DMS53 treated with DMSO at 0.1 percent for 48 hours (cell line): ENCODE measurements at regions not wholly inside any gene's neighbourhood (a gene's known extent, or its start where the extent isn't known, plus 50 kb on each side); places are given as distances from the start of the nearest gene placed in this dataset.
"Not testable (repeated sequence)": the region's sequence is repeated elsewhere in the genome, so short reads cannot be mapped to it uniquely, and the experiment has no call there.

Experiments used
- DNase-seq: peaks from one replicate; lab custom pipeline; 2025; ENCODE audit not compliant: unreplicated experiment; lab: John Stamatoyannopoulos, UW

DNA sequence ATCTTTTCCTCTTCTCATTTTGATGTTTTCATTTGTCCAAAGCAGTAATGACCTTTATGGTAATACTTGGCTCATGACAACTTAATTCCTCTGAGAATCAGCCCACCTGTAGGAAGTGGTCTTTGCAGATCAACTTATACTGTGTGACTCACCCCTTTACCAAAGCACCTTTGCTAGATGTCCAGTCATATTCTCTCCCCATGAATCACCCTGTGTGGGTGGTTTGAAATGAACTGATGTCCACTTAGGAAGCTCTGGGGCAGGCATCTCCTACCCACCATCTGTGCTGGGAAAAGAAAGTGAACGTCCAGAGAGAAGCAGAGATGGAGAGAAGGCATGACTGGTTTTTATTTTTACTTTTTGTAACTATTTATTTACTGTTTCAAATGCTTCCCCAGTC lies 410.3 kb downstream of the KIF20B start:
- no peak for DNase-seq

DNA sequence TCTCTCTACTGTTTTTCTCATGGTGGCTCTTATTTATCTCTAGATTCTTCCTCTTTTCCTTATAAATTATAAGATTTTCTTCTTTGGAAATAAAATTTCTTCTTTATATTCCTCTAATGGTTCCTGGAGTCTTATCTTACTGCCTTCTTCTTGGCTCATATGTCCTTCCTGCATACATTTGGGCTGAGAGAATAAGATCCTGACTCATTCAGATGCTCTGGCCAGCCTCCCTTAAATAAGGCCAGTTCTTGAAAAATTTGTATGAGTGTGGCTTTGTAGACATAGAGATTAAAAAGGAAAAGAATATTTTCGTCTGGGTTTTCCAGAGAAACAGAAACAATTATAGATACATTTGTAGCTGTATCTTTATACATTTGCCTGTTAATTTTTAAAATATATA lies 411.3 kb downstream of the KIF20B start:
- no peak for DNase-seq

DNA sequence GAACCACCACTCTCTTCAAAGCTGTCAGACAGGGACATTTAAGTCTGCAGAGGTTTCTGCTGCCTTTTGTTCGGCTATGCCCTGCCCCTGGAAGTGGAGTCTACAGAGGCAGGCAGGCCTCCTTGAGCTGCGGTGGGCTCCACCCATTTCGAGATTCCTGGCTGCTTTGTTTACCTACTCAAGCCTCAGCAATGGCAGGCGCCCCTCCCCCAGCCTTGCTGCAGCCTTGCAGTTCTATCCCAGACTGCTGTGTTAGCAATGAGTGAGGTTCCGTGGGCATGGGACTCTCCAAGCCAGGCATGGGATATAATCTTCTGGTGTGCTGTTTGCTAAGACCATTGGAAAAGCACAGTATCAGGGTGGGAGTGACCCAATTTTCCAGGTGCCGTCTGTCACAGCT lies 417.2 kb downstream of the KIF20B start:
- DNase-seq, result not testable (repeated sequence)

DNA sequence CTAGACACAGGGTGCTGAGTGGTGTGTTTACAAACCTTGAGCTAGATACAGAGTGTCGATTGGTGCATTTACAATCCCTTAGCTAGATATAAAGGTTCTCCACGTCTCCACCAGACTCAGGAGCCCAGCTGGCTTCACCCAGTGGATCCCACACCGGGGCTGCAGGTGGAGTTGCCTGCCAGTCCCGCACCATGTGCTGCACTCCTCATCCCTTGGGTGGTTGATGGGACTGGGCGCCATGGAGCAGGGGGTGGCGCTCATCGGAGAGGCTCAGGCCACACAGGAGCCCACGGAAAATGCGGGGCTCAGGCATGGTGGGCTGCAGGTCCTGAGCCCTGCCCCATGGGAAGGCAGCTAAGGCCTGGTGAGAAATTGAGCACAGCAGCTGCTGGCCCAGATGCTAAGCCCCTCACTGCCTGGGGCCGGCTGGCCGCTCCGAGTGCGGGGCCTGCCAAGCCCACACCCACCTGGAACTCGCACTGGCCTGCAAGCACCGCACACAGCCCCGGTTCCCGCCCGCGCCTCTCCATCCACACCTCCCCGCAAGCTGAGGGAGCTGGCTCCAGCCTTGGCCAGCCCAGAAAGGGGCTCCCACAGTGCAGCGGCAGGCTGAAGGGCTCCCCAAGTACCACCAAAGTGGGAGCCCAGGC lies 418.4 kb downstream of the KIF20B start:
- DNase-seq, result not testable (repeated sequence)

DNA sequence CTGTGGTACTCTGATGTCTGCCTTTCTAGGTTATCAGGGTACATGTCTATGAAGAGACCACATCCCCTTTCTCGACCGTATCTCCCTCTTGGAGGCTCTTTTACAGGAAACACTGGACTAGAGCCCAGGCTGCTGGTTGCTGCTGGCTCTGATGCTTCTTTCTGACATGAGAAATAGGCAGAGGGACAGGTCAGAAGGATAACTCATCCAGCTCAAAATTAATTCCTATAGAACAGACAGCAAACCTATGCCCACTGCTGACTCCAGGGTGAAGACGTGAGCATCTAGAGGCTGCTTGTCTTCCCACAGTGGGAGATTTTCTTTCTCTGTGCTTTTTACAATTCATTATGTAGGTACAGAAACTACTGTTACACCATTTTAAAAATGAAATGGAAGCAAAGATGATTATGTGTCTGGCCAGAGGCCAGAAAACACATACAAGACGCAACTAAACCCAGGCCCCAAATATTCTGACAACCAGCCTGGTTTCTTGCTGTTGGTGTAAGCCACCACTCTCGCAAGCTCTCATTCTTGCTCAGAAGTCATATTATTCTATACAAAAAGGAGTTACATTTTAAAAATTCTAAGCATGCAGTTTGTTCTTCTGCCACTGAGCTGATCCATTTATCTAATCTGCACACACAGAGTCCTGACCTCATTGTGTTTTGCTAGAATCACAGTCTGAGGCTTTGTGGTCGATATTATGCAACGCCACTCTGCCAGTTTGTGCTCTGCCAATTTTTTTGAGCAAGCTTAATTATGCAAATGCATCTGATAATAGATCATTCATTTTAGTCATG lies 424.3 kb downstream of the KIF20B start:
- no peak for DNase-seq

DNA sequence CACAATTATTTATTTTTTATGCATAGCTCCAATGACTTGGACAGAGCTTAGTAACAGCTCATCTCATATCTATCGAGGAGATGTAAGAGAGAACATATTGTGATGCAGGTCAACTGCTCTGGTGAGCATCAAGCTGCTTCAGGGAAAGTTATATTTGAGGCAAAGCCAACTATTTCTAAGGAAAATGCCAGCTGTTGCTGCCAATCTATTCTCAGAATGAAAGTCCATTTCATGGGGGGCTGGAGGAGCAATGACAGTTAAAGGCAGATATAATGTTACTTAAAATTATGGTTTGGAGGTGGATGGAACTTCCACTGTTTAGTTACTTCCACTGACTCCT lies 424.8 kb downstream of the KIF20B start:
- DNase-seq, result no peak

DNA sequence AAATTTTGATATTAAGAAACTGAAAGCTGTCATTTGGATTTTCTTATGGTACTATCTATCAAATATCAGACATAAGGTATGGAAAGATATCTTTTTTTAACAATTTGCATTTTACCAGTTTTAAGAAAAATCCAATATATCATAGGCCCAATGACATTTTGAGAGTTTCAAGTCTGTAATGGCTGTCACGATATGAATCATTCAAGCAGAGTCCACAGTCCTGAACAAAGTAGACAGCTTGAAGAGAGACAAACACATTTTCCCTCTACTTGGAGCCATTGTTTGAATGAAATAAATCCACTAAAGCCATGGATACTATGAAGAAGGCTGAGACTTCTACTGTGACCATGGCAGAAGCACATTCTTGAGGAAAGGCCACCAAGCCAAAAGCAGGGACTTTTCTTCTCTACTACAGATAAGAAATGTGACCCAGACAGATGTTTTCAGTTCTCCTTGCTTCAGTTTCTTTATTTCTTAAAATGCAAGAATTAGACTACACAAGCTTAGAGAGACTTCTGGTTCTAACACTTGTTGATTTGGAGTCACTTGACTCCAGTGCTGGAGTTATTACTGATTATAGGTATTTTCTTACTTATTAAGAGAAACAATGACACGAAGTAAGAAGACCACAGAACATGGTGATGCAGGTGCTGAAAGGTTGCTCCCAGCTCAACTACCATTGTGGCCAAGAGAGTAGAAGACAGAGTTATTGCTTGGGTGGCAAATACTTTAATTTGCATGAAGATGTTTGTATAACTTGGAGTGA lies 429.1 kb downstream of the KIF20B start:
- DNase-seq, result no peak

DNA sequence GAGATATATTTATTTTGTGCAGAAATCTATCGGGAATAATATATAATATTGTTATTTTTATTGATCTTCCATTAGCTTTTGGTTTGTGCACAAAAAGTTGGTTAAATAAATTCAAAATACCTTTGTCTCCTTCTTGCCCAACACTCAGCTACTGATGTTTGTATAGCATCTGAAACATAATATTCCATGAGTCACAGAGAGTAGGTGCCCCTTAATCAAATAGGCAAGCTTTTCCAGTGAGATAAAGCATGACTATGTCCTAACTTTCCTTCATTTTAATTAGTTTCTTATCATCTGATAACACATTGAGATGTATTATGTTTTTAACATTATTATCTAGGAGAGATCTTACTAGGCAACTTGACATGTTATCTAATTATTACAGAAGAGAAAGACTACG lies 432.2 kb downstream of the KIF20B start:
- DNase-seq, result no peak

DNA sequence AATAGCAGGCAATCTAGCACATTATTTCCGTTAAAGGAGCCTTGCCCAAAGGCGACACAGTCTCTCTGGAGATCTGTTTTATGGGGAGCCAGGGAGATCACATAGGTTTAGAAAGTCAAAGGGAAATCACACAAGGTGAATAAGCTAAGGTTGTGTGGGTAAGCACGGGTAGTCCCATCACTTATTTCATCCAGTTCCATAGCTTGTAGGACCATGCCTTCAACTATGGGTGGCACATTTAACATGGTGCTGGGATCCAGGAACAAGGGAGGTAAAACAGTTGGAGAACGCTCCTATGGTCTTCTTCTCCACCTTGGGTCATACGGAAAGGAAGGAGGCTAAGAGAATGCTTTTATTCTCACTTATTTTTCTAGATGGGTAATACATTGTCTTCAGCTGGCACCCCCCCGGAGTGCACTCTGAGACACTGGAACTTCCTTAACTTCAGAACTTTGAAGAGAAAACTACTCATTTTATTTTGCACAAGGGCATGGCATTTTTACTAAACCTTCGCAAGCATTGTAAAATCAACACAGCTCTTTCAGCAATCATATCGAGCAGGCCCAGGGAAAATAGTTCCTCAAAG lies 435.4 kb downstream of the KIF20B start:
- no peak for DNase-seq

DNA sequence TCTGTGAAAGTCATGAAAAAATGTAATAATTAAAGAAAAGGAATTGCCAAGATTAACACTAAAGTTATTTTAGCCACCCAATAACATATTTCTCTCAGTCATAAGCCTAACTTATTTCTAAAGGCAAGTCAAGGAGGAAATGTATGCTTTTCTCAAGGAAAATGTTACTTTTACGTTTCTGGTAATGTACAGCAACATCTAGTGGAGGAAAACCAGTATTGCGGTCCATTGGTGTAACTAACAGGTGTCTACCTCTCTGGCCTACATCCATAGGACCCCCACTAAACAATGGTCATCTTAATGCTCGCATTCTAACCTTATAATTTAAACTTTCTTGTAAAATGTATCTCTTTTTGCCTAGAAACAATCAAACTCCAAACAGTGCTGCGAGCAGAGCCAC lies 437.5 kb downstream of the KIF20B start:
- DNase-seq, result peak; percentile 13

DNA sequence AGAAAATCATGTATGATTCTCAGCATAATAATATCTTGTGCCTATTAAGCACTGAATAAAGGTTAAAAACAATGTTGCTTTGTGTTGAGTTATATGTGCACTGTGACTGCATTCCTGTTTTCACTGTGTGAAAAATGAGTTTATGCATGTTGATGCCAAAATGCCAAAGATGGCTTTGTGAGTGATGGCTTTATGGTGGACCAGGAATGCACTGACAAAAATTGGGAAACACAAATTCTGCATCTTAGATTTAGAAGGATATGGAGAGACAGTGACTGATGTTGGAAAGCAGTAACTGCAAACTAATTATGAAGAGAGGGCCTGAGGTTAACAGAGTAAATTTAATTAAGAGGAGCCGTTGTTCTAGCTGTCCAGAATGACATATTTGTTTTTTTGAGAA lies 440.4 kb downstream of the KIF20B start:
- DNase-seq, result no peak

DNA sequence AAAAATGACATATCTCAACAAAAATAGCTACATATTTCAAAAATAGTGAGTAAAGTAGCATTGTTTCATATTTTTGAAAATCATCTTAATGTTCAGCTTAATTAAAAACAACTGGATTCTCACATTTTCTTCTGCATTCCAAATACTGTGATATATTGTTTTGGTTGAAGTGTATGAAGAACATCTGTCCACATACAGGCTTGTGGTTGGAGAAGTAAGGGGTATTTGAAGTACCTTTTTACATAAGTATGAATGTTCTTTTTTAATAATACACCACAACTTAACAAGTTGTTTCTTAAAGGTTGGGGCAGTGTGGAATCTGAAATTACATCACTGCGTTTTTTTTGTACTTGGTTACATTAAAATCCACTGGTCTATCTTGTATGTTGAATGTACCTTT lies 442.5 kb downstream of the KIF20B start:
- DNase-seq, result no peak

DNA sequence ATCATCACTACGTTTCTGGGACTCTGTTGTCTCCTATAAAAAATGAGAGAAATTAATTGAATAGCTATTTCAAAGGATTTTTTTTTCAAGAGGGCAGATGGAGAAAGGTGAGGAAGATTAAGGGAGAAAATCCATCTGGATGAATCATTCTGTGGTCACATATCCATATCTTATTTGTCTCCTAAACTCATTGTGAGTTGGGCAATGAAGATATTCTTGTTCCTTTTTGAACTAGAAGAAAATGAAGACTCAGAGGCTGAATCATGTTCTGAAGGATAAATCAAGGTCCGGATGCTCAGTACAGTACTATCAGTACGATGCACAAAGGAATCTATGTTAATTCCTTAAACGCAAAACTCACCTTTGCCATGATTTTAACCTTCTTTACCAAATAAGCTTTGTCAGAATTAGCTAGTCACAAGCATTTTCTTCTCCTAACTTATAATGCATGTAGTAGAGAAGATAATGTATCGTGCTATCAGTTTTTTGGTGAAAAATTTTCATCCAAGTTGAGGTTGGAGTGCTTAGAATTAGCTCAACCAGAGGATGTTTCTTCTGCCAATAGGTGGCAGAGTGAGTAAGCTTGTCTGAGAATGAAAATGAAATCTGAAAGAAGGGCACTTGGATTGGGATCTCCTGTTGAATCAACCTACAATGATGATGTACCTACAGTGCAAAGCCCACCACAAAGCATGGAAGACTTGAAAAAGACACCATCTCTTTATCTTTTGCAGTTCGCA lies 446.9 kb downstream of the KIF20B start:
- peak; percentile 3 for DNase-seq

DNA sequence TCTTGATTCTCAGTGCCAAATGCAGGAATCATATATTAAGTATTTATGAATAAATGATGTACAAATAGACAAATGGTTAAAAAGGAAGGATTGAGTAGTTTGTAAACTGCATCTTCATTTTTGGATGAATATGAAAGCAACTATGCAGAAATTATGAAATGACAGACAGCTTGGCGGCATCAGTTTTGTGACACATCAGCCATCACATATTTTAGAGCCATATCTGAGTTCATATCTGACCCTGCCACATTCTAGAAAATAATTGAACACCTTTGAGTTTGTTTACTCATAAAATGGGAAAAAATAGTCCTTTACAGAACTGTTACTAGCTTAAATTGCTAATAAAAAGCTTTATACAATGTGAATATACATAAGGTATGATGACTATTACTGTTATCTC lies 448.2 kb downstream of the KIF20B start:
- no peak for DNase-seq

DNA sequence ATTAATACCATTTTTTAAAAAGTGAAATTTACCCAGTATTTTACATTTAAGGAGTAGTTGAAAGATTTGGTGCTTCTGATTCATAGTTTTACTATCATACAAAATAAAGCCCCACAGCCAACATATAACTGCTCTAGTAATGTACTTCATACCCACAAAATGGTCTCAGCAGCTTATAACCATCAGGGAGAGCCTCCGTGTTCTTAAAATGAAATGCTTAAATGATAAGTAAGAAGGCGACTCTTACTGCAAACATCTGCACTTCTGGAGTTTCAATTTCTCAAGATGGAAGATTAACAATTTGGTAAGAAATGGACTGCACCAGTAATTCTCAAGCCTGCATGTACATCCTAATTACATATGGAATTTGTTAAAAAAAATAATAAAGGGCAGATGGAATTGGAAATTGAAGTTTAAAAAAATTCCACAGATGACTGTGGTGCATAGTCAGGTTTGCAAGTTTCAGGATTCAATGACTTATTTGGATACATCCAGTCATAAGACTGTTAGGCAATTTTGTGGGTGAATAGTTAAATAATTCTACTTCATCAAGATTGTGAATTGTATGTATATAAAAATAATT lies 461.0 kb downstream of the KIF20B start:
- DNase-seq, result no peak

DNA sequence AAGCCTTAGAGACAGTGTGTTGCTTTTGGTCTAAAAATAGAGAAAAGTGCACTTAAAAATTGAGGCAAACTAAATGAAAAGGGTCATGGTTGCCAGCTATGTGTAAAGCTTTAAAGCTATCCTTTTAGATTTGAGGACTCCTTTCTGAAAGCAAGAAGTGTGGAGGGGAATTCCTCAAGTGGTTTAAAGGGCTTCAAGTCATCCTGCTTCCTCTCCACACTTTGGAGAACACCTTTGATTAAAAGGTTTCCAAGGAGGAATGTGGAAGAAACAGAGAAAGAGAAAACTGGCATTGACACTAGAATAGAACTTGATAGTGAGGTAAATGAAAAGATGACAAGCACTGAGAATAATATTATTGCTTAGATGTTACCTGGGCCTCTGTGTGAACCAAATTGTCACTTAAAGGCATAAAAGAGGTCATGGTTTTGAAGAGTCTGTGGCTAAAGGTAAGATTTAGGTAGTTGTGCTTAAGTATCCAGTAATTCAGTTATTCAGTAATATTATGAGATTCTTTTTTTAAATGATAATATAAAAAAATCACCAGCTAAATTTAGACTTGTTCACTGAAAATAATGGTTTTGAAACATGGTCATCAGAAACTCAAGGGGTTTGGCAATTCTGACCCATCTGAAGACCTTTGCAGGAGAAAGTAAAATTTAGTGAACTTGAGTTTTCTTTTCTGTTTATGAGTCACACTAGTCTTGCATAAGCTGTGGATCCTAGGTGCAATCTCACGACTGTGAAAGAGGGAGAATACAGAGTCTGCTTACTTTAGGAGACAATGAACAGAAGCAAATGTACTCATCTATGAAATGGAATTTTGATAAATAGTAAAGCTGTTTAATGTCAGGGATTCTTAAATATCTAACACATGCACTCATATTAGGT lies 466.0 kb downstream of the KIF20B start:
- DNase-seq, result no peak

DNA sequence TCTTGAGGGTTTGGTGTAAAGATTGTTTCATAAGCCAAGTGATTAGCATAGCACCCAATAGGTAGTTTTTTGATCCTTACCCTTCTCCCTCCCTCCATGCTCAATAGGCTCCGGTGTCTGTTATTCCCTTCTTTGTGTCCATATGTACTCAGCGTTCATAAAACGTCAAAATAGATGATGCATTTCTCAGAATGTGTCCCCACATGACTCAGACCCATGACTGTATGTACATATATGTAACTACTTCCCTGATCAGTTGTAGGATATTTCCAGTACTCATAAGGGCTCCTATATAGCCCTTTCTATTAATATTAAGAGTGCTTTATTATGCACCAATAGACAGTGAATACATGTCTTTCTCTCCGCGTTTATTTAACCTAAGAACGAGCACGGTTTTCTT lies 466.9 kb downstream of the KIF20B start:
- no peak for DNase-seq

DNA sequence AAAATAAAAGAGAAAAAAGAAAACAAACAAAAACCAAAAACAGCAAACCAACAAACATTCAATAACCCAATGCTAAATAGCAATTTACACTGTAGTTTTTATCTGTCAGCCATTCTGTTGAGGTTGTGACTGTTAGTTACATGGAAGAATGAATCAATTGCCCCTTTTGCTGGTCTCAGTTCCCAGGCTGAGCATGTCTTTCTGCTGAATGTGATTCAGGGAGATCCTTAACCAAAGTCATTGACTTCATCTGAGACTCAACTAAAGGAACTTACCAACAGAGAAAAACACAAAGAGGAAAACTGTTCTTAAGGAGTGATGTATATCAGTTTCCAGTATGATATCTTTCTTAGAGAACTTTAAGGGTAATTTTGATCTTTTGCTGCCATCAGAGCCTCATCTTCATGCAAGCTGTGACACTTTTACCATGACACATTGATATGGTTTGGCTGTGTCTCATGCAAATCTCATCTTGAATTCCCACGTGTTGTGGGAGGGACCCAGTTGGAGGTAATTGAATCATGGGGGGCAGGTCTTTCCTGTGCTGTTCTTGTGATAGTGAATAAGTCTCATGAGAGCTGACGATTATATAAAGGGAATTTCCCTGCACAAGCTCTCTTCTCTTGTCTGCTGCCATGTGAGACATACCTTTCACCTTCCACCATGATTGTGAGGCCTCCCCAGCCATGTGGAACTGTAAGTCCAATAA lies 469.8 kb downstream of the KIF20B start:
- DNase-seq, result no peak

DNA sequence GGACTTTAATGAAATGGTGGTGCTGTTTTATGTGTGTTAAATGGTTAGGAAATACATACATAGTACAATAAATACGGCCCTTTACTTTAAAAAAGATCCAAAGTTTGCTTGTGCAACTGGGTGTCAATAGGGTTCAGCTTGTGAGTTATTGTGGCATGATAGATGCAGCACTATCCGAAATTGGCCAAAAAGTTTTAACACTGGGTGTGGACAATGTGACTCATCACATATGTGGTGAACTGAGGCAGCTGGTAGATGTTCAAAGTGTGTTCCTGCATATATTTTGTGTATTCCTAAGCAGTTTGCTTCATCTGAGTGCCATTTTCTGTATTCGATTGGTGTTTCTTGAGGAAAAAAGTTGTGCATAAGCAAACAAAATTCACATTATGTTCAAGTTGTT lies 473.1 kb downstream of the KIF20B start:
- no peak for DNase-seq
